H9 (cell line): ENCODE measurements at regions not wholly inside any gene's neighbourhood (a gene's known extent, or its start where the extent isn't known, plus 50 kb on each side); places are given as distances from the start of the nearest gene placed in this dataset.

Experiments used
- DNase-seq: peaks from one replicate; pipeline ENCODE4 v3.0.0-alpha.2; 2017
- H2AFZ ChIP-seq: one replicate; pipeline ENCODE4 v1.6.1; 2013; ENCODE audit warnings: mild to moderate bottlenecking, low read length, control low read depth, moderate library complexity
- H2AK5ac ChIP-seq: 2 replicates; pipeline ENCODE4 v1.6.1; 2013; ENCODE audit warnings: low read length, control low read depth, mixed read lengths; ENCODE audit not compliant: insufficient read length
- H2BK120ac ChIP-seq: one replicate; pipeline ENCODE4 v1.6.1; 2013; ENCODE audit warnings: low read depth, mild to moderate bottlenecking, low read length, control low read depth, inconsistent platforms; ENCODE audit not compliant: poor library complexity, severe bottlenecking
- H2BK12ac ChIP-seq: 2 replicates; pipeline ENCODE4 v1.6.1; 2013; ENCODE audit warnings: low read length, control low read depth, mixed read lengths, low read depth; ENCODE audit not compliant: insufficient read length
- H2BK15ac ChIP-seq: 2 replicates; pipeline ENCODE4 v1.6.1; 2013; ENCODE audit warnings: low read depth, low read length, control low read depth
- H2BK20ac ChIP-seq: one replicate; pipeline ENCODE4 v1.6.1; 2013; ENCODE audit warnings: low read depth, mild to moderate bottlenecking, low read length, control low read depth, inconsistent platforms; ENCODE audit not compliant: poor library complexity, severe bottlenecking
- H2BK5ac ChIP-seq: 2 replicates; pipeline ENCODE4 v1.6.1; 2013; ENCODE audit warnings: low read length, control low read depth, mixed read lengths; ENCODE audit not compliant: insufficient read length
- H3K14ac ChIP-seq: 2 replicates; pipeline ENCODE4 v1.6.1; 2013; ENCODE audit warnings: low read length, control low read depth; ENCODE audit not compliant: insufficient read depth
- H3K18ac ChIP-seq: 2 replicates; pipeline ENCODE4 v1.6.1; 2013; ENCODE audit warnings: low read depth, mild to moderate bottlenecking, mixed read lengths, low read length, control low read depth; ENCODE audit not compliant: insufficient read length
- H3K23ac ChIP-seq: 2 replicates; pipeline ENCODE4 v1.6.1; 2013; ENCODE audit warnings: low read length, control low read depth, mixed read lengths, low read depth; ENCODE audit not compliant: insufficient read length
- H3K23me2 ChIP-seq: 2 replicates; pipeline ENCODE4 v1.6.1; 2013; ENCODE audit warnings: low read depth, mild to moderate bottlenecking, mixed read lengths, low read length, control low read depth; ENCODE audit not compliant: insufficient read length, poor library complexity, severe bottlenecking
- H3K27ac ChIP-seq: 2 replicates; pipeline ENCODE4 v1.5.1; 2013; ENCODE audit warnings: low read length, control low read depth, mixed read lengths, low read depth; ENCODE audit not compliant: insufficient read length
- H3K27me3 ChIP-seq: 2 replicates; pipeline ENCODE4 v1.6.1; 2013; ENCODE audit warnings: low read length, control low read depth, inconsistent platforms; ENCODE audit not compliant: insufficient read depth
- H3K4ac ChIP-seq: 2 replicates; pipeline ENCODE4 v1.6.1; 2013; ENCODE audit warnings: low read depth, mild to moderate bottlenecking, control low read depth, inconsistent platforms, low read length, moderate library complexity
- H3K4me1 ChIP-seq: 2 replicates; pipeline ENCODE4 v1.6.1; 2013; ENCODE audit warnings: low read length, control low read depth, inconsistent platforms; ENCODE audit not compliant: insufficient read depth
- H3K4me2 ChIP-seq: 2 replicates; pipeline ENCODE4 v1.6.1; 2013; ENCODE audit warnings: low read length, control low read depth, mixed read lengths; ENCODE audit not compliant: insufficient read length, insufficient read depth
- H3K56ac ChIP-seq: 2 replicates; pipeline ENCODE4 v1.6.1; 2013; ENCODE audit warnings: low read depth, mild to moderate bottlenecking, mixed read lengths, low read length, control low read depth; ENCODE audit not compliant: insufficient read length
- H3K79me1 ChIP-seq: 2 replicates; pipeline ENCODE4 v1.6.1; 2013; ENCODE audit warnings: low read depth, mild to moderate bottlenecking, moderate library complexity, low read length, control low read depth, inconsistent platforms; ENCODE audit not compliant: insufficient read depth, poor library complexity, severe bottlenecking
- H3K79me2 ChIP-seq: 2 replicates; pipeline ENCODE4 v1.6.1; 2013; ENCODE audit warnings: low read length, control low read depth, inconsistent platforms; ENCODE audit not compliant: insufficient read depth
- H3K9ac ChIP-seq: 2 replicates; pipeline ENCODE4 v1.6.1; 2013; ENCODE audit warnings: low read length, control low read depth, mixed read lengths; ENCODE audit not compliant: insufficient read length; ENCODE audit errors: extremely low read depth
- H3K9me3 ChIP-seq: one replicate; pipeline ENCODE4 v1.6.1; 2013; ENCODE audit warnings: low read depth, low read length, inconsistent platforms; ENCODE audit not compliant: control insufficient read depth
- H3T11ph ChIP-seq: one replicate; pipeline ENCODE4 v1.6.1; 2013; ENCODE audit warnings: mild to moderate bottlenecking, low read length, control low read depth, inconsistent platforms
- H4K20me1 ChIP-seq: one replicate; pipeline ENCODE4 v1.6.1; 2013; ENCODE audit not compliant: control insufficient read depth, insufficient read length, insufficient read depth
- H4K5ac ChIP-seq: 2 replicates; pipeline ENCODE4 v1.6.1; 2013; ENCODE audit warnings: low read depth, mild to moderate bottlenecking, mixed read lengths, low read length, control low read depth; ENCODE audit not compliant: insufficient read length
- H4K8ac ChIP-seq: replicated peaks from 2 replicates; pipeline ENCODE4 v1.6.1; 2013; ENCODE audit warnings: low read length, control low read depth, mixed read lengths, low read depth; ENCODE audit not compliant: insufficient read length
- H4K91ac ChIP-seq: 2 replicates; pipeline ENCODE4 v1.6.1; 2013; ENCODE audit warnings: low read depth, mild to moderate bottlenecking, moderate library complexity, mixed read lengths, low read length, control low read depth; ENCODE audit not compliant: insufficient read length
- H3K27ac Mint-ChIP-seq, 3 experiments: 2 replicates in 2 of 3; 3 replicates in 1 of 3; pipeline ENCODE4 v1.8.0; 2020 to 2021; ENCODE audit warnings: mixed read lengths in 3 of 3, mild to moderate bottlenecking in 1 of 3, moderate library complexity in 1 of 3
- H3K27me3 Mint-ChIP-seq: 2 replicates; pipeline ENCODE4 v1.8.0; 2021; ENCODE audit warnings: low read depth, mild to moderate bottlenecking, moderate library complexity, mixed read lengths
- H3K36me3 Mint-ChIP-seq, 3 experiments: 2 replicates in 2 of 3; 3 replicates in 1 of 3; pipeline ENCODE4 v1.8.0; 2020 to 2021; ENCODE audit warnings: low read depth in 3 of 3, mixed read lengths in 3 of 3; ENCODE audit not compliant: insufficient read depth in 1 of 3
- H3K4me1 Mint-ChIP-seq, 2 experiments: 2 replicates each; pipeline ENCODE4 v1.8.0; 2020; ENCODE audit warnings: mixed read lengths in 2 of 2
- H3K4me3 Mint-ChIP-seq, 2 experiments: 2 replicates in 1 of 2; 3 replicates in 1 of 2; pipeline ENCODE4 v1.8.0; 2020 to 2021; ENCODE audit warnings: mild to moderate bottlenecking in 2 of 2, mixed read lengths in 2 of 2, moderate library complexity in 1 of 2
- H3K9me3 Mint-ChIP-seq, 2 experiments: 2 replicates in 1 of 2; 3 replicates in 1 of 2; pipeline ENCODE4 v1.8.0; 2020; ENCODE audit warnings: mild to moderate bottlenecking in 2 of 2, mixed read lengths in 2 of 2, moderate library complexity in 1 of 2
- CTCF ChIP-seq: fragments of 200-600 bp; sonication (generic); conservative IDR thresholded peaks from 3 replicates; pipeline ENCODE4 v1.8.0; 2021; ENCODE audit warnings: antibody characterized with exemption, mild to moderate bottlenecking
- WGBS: extraction: QIAGEN DNeasy Blood & Tissue Kit; methylation state at CpG from one replicate; pipeline ENCODE4 v1.1.7; 2013; ENCODE audit warnings: missing lambda C conversion rate, low lambda C conversion rate, mixed read lengths; ENCODE audit not compliant: insufficient read length; ENCODE audit errors: extremely low coverage; 5-methylcytosine and 5-hydroxymethylcytosine counted together

GRCh38 chr13:37382146-37382545 lies 216.4 kb downstream of the POSTN start:
- Mint-ChIP-seq H3K4me1 (peaks cover 13 to 26% of the 10 kb centered on the region in 2 experiments), H3K4me3 (no peak overlapping the region), H3K9me3 (no peaks in the 10 kb centered on the region), H3K27me3 (no peaks in the 10 kb centered on the region), H3K27ac (no peak overlapping the region), H3K36me3 (no peaks in the 10 kb centered on the region)
- no peak overlapping the region for H3K18ac ChIP-seq
- H4K91ac ChIP-seq: no peak overlapping the region
- no peak overlapping the region for H3K4ac ChIP-seq
- H4K8ac ChIP-seq: no peak overlapping the region
- H3K56ac ChIP-seq: no peak overlapping the region
- no peak overlapping the region for H2BK120ac ChIP-seq
- no peak overlapping the region for H2AK5ac ChIP-seq
- H3K4me2 ChIP-seq: no peak overlapping the region
- H2BK20ac ChIP-seq: no peak overlapping the region
- no CpG with 5 or more reads among the region's 2 CpGs for WGBS
- H3K9ac ChIP-seq: no peak overlapping the region
- H2BK15ac ChIP-seq: no peak overlapping the region
- H3K23ac ChIP-seq: no peak overlapping the region
- no peak overlapping the region for H2BK12ac ChIP-seq
- no peak overlapping the region for H2AFZ ChIP-seq
- no peaks in the 10 kb centered on the region; the same call in 1 of the 2 replicates for H3K4me1 ChIP-seq
- H3T11ph ChIP-seq: no peak overlapping the region
- no peaks in the 10 kb centered on the region for H3K79me2 ChIP-seq
- H3K27ac ChIP-seq: no peak overlapping the region
- no peak overlapping the region for H4K5ac ChIP-seq
- H3K23me2 ChIP-seq: no peaks in the 10 kb centered on the region
- TF ChIP-seq CTCF: no peak
- H3K9me3 ChIP-seq: no peaks in the 10 kb centered on the region
- H3K14ac ChIP-seq: no peak overlapping the region
- no peak for DNase-seq
- no peaks in the 10 kb centered on the region for H3K79me1 ChIP-seq
- H3K27me3 ChIP-seq: no peaks in the 10 kb centered on the region
- H4K20me1 ChIP-seq: no peaks in the 10 kb centered on the region
- no peak overlapping the region for H2BK5ac ChIP-seq
